NK-92 (cell line): ENCODE measurements at regions not wholly inside any gene's neighbourhood (a gene's known extent, or its start where the extent isn't known, plus 50 kb on each side); places are given as distances from the start of the nearest gene placed in this dataset.

Experiments used
- DNase-seq: peaks from one replicate; lab custom pipeline; 2025; ENCODE audit not compliant: unreplicated experiment; lab: John Stamatoyannopoulos, UW

GRCh38 chr1:234666761-234667160 lies 56.8 kb upstream of the IRF2BP2 start:
- no peak for DNase-seq

GRCh38 chr1:234665975-234666605 lies 56.1 kb upstream of the IRF2BP2 start:
- DNase-seq = no peak

GRCh38 chr1:234662148-234662547 lies 52.2 kb upstream of the IRF2BP2 start:
- no peak for DNase-seq

GRCh38 chr1:234661317-234661928 lies 51.4 kb upstream of the IRF2BP2 start:
- DNase-seq = no peak

GRCh38 chr1:234660536-234661316 lies 50.7 kb upstream of the IRF2BP2 start:
- DNase-seq = no peak
